DMS114 treated with DMSO at 0.1 percent for 48 hours (cell line): ENCODE measurements at regions not wholly inside any gene's neighbourhood (a gene's known extent, or its start where the extent isn't known, plus 50 kb on each side); places are given as distances from the start of the nearest gene placed in this dataset.
"Not testable (repeated sequence)": the region's sequence is repeated elsewhere in the genome, so short reads cannot be mapped to it uniquely, and the experiment has no call there.

Experiments
- DNase-seq: peaks from one replicate; lab custom pipeline; 2025; ENCODE audit not compliant: unreplicated experiment; lab: John Stamatoyannopoulos, UW

DNA sequence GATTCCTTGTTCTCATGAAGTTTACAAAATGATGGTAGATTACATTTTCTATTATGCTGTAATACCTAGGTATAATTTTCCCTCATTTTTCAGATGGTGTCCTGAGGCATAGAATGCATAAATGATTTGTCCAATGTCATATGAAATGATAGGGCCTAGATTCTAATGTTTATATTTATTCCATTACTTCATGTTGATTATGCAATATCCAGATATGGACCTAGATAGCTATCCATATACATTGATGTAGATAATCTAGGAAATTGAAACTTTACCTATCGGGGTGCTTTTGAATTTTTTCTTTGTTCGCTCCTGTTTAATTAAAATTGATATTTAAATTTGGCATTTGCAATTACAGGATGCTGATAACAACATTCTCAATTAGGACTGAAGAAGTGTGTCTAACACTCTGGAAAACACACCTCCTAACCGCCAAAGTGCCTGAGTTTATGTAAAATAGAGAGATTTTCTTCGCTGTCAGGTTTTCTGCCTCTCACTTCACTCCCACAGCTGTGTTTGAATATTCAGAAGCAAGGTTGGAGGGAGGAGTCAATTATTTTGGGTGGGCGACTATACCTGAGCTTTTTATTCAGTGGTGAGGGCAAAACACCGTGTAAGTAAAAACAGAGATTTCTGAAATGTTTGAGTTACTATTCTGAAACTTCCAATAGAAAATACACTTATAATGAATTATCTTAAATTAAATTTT lies 164.4 kb upstream of the ATP2B1 start:
- DNase-seq: no peak

- DNase-seq: no peak
Observed at GRCh38 chr12:89870413-89871184, 162.0 kb upstream of the ATP2B1 start.

DNA sequence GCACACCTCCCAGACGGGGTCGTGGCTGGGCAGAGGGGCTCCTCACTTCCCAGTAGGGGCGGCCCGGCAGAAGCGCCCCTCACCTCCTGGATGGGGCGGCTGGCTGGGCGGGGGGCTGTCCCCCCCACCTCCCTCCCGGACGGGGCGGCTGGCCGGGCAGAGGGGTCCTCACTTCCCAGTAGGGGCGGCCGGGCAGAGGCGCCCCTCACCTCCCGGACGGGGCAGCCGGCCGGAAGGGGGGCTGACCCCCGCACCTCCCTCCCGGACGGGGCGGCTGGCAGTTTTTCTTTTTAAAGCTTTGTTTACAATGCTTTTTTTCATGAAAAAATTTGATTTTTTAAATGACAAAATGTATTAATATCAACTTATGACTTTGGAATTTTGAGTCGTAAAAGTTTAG lies 159.0 kb upstream of the ATP2B1 start:
- DNase-seq: not testable (repeated sequence)

DNA sequence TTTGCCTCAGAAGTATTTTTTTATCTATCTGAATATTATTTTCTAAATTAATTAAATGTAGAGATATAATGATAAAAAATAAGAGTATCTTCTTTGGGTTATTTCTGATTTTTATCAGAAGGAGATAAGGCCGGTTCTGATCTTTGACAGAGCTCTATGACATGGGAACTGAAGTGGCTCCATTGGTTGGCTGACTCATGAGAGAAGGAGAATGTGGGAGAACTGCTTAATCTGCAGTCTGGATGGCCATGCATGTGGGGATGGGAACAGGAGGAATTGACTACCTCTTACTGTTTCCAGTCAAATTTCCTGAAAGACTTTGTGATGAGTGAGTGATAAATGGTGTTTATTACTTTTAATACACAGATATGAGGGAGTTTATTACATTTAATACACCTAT lies 155.8 kb upstream of the ATP2B1 start:
- no peak for DNase-seq

DNA sequence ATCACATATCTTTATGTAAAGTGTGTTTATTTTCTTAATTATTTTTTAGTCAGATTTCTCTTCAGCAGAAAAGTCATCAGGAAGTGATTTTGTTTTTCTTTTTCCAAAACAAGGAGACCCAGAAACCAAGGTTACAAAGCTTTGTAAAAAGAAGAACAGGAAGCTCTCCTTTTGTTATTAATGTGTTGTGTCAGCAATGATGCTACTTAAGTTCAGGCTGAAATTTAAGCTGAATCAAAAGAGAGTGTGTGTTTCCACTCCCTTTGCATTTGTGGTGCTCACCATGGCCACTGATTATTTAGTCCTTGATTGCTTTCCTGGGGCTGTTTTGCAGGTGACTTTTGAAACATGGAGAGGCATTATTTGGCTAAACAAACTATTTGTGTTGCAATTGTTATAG lies 155.3 kb upstream of the ATP2B1 start:
- no peak for DNase-seq

- DNase-seq: no peak
Observed at GRCh38 chr12:89863493-89863938, 154.9 kb upstream of the ATP2B1 start.

DNA sequence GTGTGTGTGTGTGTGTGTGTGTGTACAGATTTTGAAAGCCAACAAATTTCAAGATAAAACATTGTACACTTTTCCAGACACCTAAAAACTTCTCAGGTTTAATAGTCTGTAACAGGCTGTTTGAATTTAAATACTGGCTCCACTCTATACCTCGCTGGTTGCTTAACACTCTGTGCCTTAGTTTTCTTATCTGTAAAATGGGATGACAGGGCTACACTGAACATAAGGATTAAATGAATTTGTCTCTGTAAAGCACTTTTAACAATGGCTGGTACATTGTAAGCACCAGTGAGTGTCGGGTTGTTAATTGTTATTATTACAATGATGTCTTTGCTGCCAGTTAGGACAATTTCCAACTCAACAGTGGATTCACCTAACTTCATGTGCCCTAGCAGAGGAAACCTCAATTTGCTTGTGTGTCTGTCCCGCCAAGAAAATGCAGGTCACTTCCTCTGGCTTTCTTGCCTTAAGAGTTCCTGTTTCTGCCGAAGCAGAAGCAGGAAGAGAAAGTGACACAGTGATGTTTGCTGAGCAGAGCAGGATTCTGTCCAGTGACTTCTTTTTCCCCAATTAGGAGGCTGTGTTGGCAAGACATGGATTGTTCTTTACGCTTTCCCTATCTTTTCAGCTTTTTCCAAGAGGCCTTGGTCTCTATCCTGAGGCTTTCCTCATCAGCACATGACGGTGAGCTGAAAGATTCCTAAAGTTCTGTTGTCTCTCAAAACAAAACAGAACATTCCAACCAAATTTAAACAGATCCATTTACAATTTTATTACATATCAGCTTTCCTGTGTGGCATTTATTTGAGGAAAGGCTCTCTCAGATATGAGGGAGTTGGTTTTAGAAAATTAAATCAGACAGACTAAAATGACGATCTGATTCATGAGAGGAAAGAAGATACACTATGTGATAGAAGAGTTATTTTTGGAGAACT lies 154.1 kb upstream of the ATP2B1 start:
- no peak for DNase-seq

GRCh38 chr12:89861086-89861485 lies 152.4 kb upstream of the ATP2B1 start:
- DNase-seq: no peak

DNA sequence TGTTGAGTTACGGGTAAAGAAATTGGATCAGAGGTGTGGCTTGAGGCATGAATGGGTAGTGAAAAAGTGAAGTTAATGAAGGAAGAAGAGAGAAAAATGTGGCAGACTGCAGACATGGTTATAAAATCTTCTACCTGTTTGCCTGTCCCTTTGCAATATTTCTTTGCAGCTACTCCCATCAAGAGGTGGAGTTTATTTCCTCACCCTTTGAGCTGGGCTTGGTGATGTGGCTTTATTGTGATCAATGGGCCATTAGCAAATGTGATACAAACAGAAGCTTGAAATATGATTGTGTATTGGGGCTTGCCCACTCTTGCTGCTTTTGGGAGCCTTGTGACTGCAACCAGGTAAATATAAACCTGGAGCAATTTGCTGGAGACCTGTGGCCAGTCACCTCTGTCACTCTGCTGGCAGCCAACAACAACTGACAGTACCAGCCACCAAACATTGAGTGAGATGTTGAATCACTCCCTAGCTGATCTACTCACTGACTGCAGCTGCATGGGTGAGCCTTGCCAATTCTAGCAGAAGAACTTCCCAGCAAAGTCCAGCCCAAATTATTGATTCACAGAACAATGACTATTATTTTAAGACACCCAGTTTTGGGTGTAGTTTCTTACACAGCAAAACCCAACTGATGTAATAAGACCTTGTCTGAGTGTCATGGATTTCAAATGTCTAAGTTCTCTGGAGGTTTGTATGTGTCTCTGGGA lies 151.0 kb upstream of the ATP2B1 start:
- no peak for DNase-seq

DNA sequence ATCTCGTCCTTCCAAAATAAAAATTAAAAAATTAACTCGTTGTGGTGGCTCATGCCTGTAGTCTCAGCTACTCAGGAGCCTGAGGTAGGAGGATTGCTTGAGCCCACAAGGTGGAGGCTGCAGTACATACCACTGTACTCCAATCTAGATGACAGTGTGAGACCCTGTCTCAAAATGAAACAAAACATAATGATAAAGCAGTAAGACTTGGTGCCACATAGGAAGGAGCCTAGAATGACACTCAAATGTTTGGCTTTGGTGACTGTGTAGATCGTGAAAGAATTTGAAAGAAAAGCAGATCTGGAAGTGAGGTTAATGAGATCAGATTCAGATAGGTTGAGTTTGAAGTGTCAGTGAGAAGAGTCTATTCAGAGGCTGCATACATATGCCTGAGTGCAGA lies 150.1 kb upstream of the ATP2B1 start:
- DNase-seq: no peak

- no peak for DNase-seq
Observed at GRCh38 chr12:89857652-89858274, 149.1 kb upstream of the ATP2B1 start.

DNA sequence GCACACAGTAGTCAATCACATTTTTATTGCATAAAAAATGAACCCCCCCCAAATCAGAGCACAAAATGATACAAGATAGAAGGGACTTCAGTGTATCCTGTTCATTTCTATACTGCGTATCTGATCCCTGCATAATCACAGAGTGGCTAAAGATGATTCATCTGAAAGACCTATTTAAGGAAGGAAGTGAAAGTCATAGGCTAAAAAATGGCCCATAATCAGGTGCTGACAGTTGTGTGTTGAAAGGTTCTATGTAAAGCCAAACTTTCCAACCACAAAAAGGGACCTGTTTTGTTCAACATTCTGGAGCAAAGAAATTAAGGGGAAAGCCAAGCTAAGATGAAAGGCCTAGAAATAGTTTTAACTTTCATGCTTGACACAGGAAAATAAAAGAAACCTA lies 147.8 kb upstream of the ATP2B1 start:
- no peak for DNase-seq

DNA sequence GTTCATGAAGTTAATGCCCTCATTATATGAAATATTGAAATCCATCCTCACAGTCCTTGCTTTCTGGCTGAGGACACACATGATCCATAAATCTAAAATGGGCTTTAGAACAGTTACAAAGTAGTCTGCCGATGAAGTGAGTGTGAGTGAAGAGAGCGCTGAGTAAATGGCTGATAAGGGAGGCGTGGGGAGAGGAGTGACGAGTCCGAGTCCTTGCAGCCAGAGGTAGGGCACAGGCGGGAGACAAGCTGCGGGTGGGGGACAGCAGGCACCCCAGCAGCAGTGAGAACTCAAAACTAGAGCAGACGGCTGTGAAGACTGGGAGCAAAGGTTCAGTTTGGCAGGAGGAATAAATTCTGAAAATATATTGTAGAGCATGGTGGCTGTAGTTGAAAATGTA lies 140.1 kb upstream of the ATP2B1 start:
- no peak for DNase-seq

DNA sequence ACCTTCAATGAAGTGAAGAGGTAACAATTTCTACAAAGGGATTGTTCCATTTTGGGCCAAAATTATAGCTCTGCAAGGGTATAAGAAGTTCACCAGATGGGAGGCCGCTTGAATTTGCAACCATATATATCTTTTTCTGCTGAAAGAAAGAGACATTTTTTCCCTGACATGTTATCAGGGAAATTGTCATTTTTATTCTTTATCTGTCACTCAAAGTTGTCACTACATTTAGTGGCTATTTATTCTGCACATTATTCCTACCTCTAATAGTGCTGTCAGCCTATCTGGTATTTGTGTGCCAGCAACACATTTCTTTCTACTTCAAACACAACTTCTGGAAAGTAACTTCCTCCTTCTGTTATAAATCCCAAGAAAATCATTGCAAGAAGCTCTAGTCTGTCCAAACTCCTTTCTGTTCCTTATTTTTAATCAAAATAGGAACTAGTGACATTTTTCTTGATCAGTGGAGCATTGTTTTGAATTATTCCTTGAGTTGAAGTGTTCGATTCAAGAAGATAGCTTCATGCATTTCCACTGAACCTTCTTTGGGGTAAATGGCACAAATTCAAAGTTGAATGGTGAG lies 137.9 kb upstream of the ATP2B1 start:
- no peak for DNase-seq

DNA sequence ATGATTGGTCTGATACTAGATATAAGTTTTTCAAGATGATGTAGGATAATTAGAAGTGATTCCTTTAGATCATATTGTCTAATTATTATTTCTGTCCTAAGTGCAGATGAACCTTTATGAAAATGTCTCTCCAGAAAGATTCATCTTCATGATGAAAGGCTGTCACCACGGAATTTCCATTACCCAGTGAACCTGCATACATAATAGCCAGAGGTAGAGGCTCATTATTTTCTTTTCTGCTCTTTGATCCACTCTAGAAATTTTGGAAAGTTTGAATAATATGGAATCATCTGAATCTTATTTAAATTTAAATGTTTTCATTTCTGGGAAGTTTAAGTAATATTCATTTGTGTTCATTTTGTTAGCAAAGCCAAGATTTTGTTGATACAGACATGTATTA lies 137.1 kb upstream of the ATP2B1 start:
- DNase-seq: no peak

DNA sequence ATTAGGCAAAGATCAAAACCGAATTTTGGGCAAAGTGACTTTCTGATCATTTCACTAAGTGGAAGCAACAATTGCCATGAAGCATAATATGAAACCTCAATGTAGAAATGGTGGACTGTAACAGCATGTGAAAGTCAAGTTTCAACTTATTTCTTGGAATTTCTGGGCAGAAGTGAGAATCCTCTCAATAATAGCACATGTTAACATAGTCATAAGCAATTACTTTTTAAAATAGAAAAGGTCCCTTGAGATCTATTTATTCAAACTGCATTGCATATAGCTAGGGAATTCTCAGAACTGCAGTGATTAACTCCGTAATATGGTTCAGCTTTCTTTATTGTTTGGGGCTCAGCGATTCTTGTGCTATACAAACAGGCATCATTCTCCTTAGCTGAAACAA lies 136.7 kb upstream of the ATP2B1 start:
- no peak for DNase-seq

DNA sequence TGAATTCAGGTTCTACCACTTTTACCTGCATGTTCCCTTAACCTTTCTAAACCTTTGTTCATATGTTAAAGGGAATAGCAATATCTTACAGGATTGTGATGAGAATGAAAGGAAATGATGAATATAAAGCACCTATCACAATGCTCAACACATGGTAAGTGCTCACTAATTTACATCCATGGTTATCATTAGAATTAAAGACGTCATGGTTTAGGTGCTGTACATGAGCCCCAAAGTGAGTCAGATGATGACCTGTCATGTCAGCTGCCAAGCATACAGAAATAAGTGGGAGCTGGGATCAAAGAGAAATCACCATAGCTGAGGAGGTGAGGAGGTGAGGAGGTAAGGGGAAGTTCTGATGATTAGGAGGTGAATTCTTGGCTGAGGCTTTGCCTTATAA lies 135.9 kb upstream of the ATP2B1 start:
- DNase-seq: no peak

- DNase-seq: no peak
Observed at GRCh38 chr12:89840162-89840922, 131.7 kb upstream of the ATP2B1 start.

DNA sequence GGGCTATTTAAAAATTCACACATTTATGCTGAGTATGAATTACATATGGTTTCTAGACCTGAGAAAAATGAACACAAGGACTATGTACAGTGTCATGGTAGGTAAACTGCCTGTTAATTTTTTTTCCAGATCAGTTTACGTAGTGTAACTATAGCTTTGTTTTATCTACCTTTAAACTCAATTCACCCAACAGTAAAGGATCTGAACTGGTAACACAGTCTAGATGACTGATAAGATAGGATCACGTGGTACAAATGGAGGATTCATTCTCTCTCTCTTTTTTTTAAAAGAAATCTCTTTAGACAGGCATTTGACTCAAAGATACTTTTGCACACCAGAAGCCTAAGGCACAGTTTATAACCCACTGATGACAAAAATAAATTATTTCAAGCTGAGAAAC lies 130.8 kb upstream of the ATP2B1 start:
- DNase-seq: no peak
